ENCODE measurements at regions not wholly inside any gene's neighbourhood (a gene's known extent, or its start where the extent isn't known, plus 50 kb on each side); places are given as distances from the start of the nearest gene placed in this dataset.
"Not testable (repeated sequence)": the region's sequence is repeated elsewhere in the genome, so short reads cannot be mapped to it uniquely, and the experiment has no call there.

DNA sequence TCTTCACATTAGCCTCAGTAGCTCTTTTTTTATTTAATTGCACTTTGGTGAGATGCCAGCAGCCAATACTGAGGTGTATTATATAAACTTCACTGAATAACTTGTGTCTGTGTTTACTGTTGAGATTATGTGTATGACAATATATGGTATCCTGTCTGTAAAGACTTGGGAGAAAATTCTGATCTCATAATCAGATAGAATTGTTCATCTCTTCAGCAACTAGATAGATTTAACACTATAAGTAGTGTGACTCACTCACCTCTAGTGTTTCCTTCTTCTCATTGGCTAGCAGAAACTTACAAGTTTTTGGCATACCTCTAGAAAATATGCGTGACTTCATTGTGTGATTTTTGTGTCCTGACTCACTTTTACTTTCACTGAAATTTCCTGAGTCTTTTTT lies 67.6 kb upstream of the TGFBR2 start:
- POLR2A ChIA-PET, result no interaction called here

GRCh38 chr3:30539206-30539605 lies 67.2 kb upstream of the TGFBR2 start:
- POLR2A ChIA-PET, result no interaction called here
- CTCF ChIA-PET, result no interaction called here
- no peak overlapping the region for H3K4me3 ChIP-seq (ENCODE audit: low read depth, low read length)
- no peak for DNase-seq (ENCODE audit: low read depth, low spot score)
- no peak overlapping the region for H3K27ac ChIP-seq (ENCODE audit: low read depth, low read length)
- TF ChIP-seq, protein P1, sequence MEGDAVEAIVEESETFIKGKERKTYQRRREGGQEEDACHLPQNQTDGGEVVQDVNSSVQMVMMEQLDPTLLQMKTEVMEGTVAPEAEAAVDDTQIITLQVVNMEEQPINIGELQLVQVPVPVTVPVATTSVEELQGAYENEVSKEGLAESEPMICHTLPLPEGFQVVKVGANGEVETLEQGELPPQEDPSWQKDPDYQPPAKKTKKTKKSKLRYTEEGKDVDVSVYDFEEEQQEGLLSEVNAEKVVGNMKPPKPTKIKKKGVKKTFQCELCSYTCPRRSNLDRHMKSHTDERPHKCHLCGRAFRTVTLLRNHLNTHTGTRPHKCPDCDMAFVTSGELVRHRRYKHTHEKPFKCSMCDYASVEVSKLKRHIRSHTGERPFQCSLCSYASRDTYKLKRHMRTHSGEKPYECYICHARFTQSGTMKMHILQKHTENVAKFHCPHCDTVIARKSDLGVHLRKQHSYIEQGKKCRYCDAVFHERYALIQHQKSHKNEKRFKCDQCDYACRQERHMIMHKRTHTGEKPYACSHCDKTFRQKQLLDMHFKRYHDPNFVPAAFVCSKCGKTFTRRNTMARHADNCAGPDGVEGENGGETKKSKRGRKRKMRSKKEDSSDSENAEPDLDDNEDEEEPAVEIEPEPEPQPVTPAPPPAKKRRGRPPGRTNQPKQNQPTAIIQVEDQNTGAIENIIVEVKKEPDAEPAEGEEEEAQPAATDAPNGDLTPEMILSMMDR (IDR thresholded peaks at IDR 0.05; ENCODE audit: low read depth, low read length), result no peak
- H3K27me3 ChIP-seq (ENCODE audit: control insufficient read depth, insufficient read depth, low read length), result no peaks in the 10 kb centered on the region
- peaks cover 2% of the 10 kb centered on the region; the same call in 1 of the 2 replicates for H3K9me3 ChIP-seq (ENCODE audit: control insufficient read depth, insufficient read depth, low read length)

More for the DNA sequence above, 67.6 kb upstream of the TGFBR2 start:
- no peak overlapping the region for H3K4me3 ChIP-seq (ENCODE audit: low read depth, low read length)
- H3K9me3 ChIP-seq (ENCODE audit: control insufficient read depth, insufficient read depth, low read length), result peaks cover 2% of the 10 kb centered on the region; the same call in 1 of the 2 replicates
- CTCF ChIA-PET, result no interaction called here
- no peaks in the 10 kb centered on the region for H3K27me3 ChIP-seq (ENCODE audit: control insufficient read depth, insufficient read depth, low read length)
- H3K27ac ChIP-seq (ENCODE audit: low read depth, low read length), result no peak overlapping the region
- peak; percentile 61 for DNase-seq (ENCODE audit: low read depth, low spot score)
- TF ChIP-seq, protein P1 (IDR thresholded peaks at IDR 0.05; ENCODE audit: low read depth, low read length), result no peak

DNA sequence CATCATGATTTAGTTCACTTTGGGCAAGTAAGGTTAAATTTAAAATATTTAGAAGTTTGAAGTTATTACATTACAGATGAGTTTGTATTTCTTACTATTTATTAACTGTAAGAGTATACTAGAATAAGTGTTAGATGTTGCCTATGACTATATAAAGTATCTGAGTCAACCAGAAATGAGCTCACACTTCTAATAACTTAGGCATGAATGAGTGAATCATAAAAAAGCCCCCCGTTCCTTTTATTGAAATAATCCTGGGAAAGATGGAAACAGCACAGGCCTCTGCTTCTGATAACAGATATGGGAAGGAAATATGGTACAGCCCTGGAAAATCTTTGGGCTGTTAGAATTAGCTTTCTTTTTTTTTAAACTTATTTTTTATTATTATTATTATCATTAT lies 66.6 kb upstream of the TGFBR2 start:
- H3K27ac ChIP-seq (ENCODE audit: low read depth, low read length), result no peak overlapping the region
- peaks cover 2% of the 10 kb centered on the region; the same call in 1 of the 2 replicates for H3K9me3 ChIP-seq (ENCODE audit: control insufficient read depth, insufficient read depth, low read length)
- TF ChIP-seq, protein P1 (IDR thresholded peaks at IDR 0.05; ENCODE audit: low read depth, low read length), result no peak
- H3K4me3 ChIP-seq (ENCODE audit: low read depth, low read length), result no peak overlapping the region
- CTCF ChIA-PET, result no interaction called here
- POLR2A ChIA-PET, result no interaction called here
- no peak for DNase-seq (ENCODE audit: low read depth, low spot score)
- no peaks in the 10 kb centered on the region for H3K27me3 ChIP-seq (ENCODE audit: control insufficient read depth, insufficient read depth, low read length)

DNA sequence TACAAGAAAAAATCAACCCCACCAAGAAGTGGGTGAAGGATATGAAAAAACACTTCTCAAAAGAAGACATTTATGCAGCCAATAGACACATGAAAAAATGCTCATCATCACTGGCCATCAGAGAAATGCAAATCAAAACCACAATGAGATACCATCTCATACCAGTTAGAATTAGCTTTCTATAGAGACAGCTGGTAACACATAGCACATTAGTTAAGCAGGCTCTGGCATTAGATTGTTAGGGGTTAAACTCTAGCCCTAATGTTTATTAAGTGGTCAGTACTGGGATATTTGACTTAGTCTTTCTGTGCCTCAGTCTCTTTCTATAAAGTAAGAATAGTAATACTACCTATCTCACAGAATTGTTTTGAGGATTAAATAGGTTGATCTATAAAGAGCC lies 65.2 kb upstream of the TGFBR2 start:
- POLR2A ChIA-PET; H3K9me3 ChIP-seq (ENCODE audit: control insufficient read depth, insufficient read depth, low read length); H3K27ac ChIP-seq (ENCODE audit: low read depth, low read length); DNase-seq (ENCODE audit: low read depth, low spot score); H3K27me3 ChIP-seq (ENCODE audit: control insufficient read depth, insufficient read depth, low read length); H3K4me3 ChIP-seq (ENCODE audit: low read depth, low read length); CTCF ChIA-PET: not testable (repeated sequence)

GRCh38 chr3:30542897-30543296 lies 63.5 kb upstream of the TGFBR2 start:
- ChIA-PET POLR2A (interaction anchor here (0.7 kb wide), 1 partner anchor 565 kb away, joined by 4 read pairs; no protein-coding TSS in a partner anchor), CTCF (no interaction called here)
- no peak overlapping the region for H3K4me3 ChIP-seq (ENCODE audit: low read depth, low read length)
- no peaks in the 10 kb centered on the region for H3K9me3 ChIP-seq (ENCODE audit: control insufficient read depth, insufficient read depth, low read length)
- H3K27me3 ChIP-seq (ENCODE audit: control insufficient read depth, insufficient read depth, low read length), result no peaks in the 10 kb centered on the region
- no peak overlapping the region for H3K27ac ChIP-seq (ENCODE audit: low read depth, low read length)
- TF ChIP-seq, protein P1 (IDR thresholded peaks at IDR 0.05; ENCODE audit: low read depth, low read length), result no peak
- DNase-seq (ENCODE audit: low read depth, low spot score), result no peak

DNA sequence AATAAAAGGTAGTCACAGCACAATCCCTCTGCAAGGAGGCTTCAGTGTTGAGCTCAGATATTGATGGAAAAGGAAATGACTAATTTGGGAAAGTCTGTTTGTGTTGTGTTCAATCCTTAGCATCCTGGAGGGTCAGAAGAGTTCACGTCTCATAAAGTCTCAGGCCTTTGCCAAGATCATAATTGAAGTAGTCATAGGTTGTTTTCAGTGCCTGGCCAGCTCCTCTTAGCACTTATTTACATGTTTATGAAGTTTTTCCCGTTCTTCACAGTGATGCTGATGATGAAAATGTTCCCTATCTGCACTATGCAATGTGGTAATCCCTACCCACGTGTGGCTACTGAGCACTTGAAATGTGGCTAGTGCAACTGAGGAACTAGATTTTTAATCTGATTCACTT lies 61.6 kb upstream of the TGFBR2 start:
- ChIA-PET CTCF (no interaction called here), POLR2A (no interaction called here)
- Histone ChIP-seq H3K9me3 (ENCODE audit: control insufficient read depth, insufficient read depth, low read length) (0 out of 2 replicates have a peak, but pooled peaks cover 3% of the 10 kb centered on the region), H3K27ac (ENCODE audit: low read depth, low read length) (no peak overlapping the region), H3K27me3 (ENCODE audit: control insufficient read depth, insufficient read depth, low read length) (no peaks in the 10 kb centered on the region), H3K4me3 (ENCODE audit: low read depth, low read length) (no peak overlapping the region)
- TF ChIP-seq, protein P1 (IDR thresholded peaks at IDR 0.05; ENCODE audit: low read depth, low read length), result no peak
- peak; percentile 43 for DNase-seq (ENCODE audit: low read depth, low spot score)

Measured in AG04450 (cell line).